Panc1 (cell line): ENCODE measurements at regions not wholly inside any gene's neighbourhood (a gene's known extent, or its start where the extent isn't known, plus 50 kb on each side); places are given as distances from the start of the nearest gene placed in this dataset.

Experiments used
- ATAC-seq: fragments of 200-7000 bp; cut with Tn5 transposase; 2 replicates; pipeline ENCODE4 v1.9.1; 2020; ENCODE audit warnings: mild to moderate bottlenecking, moderate library complexity
- BruUV-seq: library from RNA; stranded (reverse); fragments of 400-500 nt; replicated peaks from 2 replicates; lab custom pipeline; 2021; lab: Mats Ljungman, UMichigan
- CTCF ChIA-PET: fragments of 300-600 bp; sonication (Branson Sonifier 250); formaldehyde crosslinking; loops from one replicate; lab custom pipeline; 2022; ENCODE audit warnings: antibody characterized with exemption; lab: Charles Lee
- POLR2A ChIA-PET: fragments of 300-600 bp; sonication (Branson Sonifier 250); formaldehyde crosslinking; loops from one replicate; lab custom pipeline; 2022; ENCODE audit warnings: antibody characterized with exemption; lab: Charles Lee
- DNase-seq: peaks from one replicate; pipeline ENCODE4 v3.0.0-alpha.2; 2010; ENCODE audit warnings: low read depth, low spot score
- H3K27ac ChIP-seq: 2 replicates; pipeline ENCODE4 v1.5.1; 2011; ENCODE audit warnings: mild to moderate bottlenecking, low read length, inconsistent platforms
- H3K27me3 ChIP-seq: fragments of 200-500 bp; sonication (Bioruptor generic); 2 replicates; pipeline ENCODE4 v1.6.0; 2014; ENCODE audit warnings: low read length, inconsistent platforms; ENCODE audit not compliant: control insufficient read depth, insufficient read depth
- H3K36me3 ChIP-seq: fragments of 200-500 bp; sonication (Bioruptor generic); 2 replicates; pipeline ENCODE4 v1.5.1; 2014; ENCODE audit warnings: inconsistent platforms, mild to moderate bottlenecking, low read length, moderate library complexity; ENCODE audit not compliant: control insufficient read depth, insufficient read depth
- H3K4me1 ChIP-seq: 2 replicates; pipeline ENCODE4 v1.5.1; 2011; ENCODE audit warnings: inconsistent platforms, mild to moderate bottlenecking, low read length, moderate library complexity; ENCODE audit not compliant: control insufficient read depth, insufficient read depth
- H3K4me3 ChIP-seq, 2 experiments: 2 replicates each; pipeline ENCODE4 v1.5.1; 2011 to 2012; ENCODE audit warnings: low read depth in 2 of 2, low read length in 2 of 2, mild to moderate bottlenecking in 2 of 2, inconsistent platforms in 1 of 2, moderate library complexity in 1 of 2
- H3K9me3 ChIP-seq: fragments of 200-500 bp; sonication (Bioruptor generic); 2 replicates; pipeline ENCODE4 v1.5.1; 2014; ENCODE audit warnings: low read depth, mild to moderate bottlenecking, inconsistent platforms, low read length, moderate library complexity; ENCODE audit not compliant: control insufficient read depth, insufficient read depth
- POLR2AphosphoS5 ChIP-seq: IDR thresholded peaks from 2 replicates; pipeline ENCODE4 v1.6.1; 2012; ENCODE audit warnings: mild to moderate bottlenecking, low read depth, low read length, moderate library complexity
- SIN3A ChIP-seq: IDR thresholded peaks from 2 replicates; pipeline ENCODE4 v1.6.1; 2012; ENCODE audit warnings: low read depth, mild to moderate bottlenecking, low read length, moderate library complexity, borderline replicate concordance; ENCODE audit not compliant: insufficient read depth
- TCF7L2 ChIP-seq: IDR thresholded peaks from 2 replicates; pipeline ENCODE4 v1.6.1; 2011; ENCODE audit warnings: mild to moderate bottlenecking, low read depth, low read length, inconsistent platforms
- in situ Hi-C: cut with HindIII; loops from 2 replicates; pipeline ENCODE4 v1.10.0; 2016; ENCODE audit warnings: low sequenced_read_pairs, low pct_unique_long_range_greater_than_20kb
- intact Hi-C: fragments of 100-400 bp; cut with micrococcal nuclease; formaldehyde crosslinking; loops from one replicate; pipeline ENCODE4 v1.10.0; 2022; ENCODE audit not compliant: unreplicated experiment
- TF ChIP-seq, protein P1 (sequence below): fragments of 450-650 bp; IDR thresholded peaks from 2 replicates; pipeline ENCODE4 v1.5.1; 2017; ENCODE audit warnings: mild to moderate bottlenecking
- TF ChIP-seq, protein P2 (sequence below), 2 experiments: IDR thresholded peaks; 2 replicates each; pipeline ENCODE4 v1.6.1; 2011 to 2012; ENCODE audit warnings: low read depth in 2 of 2, control low read depth in 1 of 2, low read length in 1 of 2, mild to moderate bottlenecking in 1 of 2, moderate library complexity in 1 of 2; ENCODE audit not compliant: insufficient read depth in 1 of 2

DNA sequence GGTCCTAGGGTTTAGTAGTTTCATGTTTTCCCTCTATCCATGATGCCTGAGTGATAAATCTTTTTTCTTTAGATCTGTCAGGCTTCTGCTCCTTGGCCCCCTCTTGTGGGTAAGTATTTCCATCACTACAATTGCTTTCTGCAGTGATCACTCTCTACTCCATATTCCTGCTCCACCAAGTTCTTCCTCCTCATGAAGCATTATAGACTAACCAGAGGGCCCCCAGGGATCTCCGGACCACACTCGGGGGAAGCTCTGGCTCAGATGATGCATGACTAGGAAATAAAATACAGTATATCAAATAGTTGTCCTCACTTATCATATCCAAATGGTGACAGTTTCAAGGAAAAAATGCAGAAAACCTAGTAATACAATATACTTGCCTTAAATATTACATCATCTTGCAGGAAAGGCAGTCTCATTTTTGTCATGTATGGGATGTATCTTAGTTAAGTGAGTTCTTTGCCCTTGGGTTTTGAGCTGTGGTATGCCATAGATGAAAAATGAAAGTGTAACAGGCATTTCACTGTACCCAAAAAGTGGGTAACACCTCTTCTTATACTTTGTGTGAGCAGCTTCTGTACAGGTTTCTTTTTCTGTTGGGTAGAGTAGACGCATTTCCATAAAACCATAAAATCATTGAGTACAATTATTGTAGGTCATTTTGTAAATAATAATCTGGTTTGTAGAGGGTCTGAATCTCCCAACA lies 200.9 kb upstream of the EYA4 start:
- POLR2A ChIA-PET, result no interaction called here
- Histone ChIP-seq H3K36me3 (no peaks in the 10 kb centered on the region), H3K27me3 (no peaks in the 10 kb centered on the region), H3K4me1 (no peaks in the 10 kb centered on the region), H3K27ac (no peak overlapping the region), H3K4me3 (no peak overlapping the region), H3K9me3 (no peaks in the 10 kb centered on the region)
- BruUV-seq, result no TSS peak
- DNase-seq (no peak), ATAC-seq (no peak)
- TF ChIP-seq SIN3A, result no peak
- no peak for TF ChIP-seq POLR2AphosphoS5
- TF ChIP-seq, protein P1, sequence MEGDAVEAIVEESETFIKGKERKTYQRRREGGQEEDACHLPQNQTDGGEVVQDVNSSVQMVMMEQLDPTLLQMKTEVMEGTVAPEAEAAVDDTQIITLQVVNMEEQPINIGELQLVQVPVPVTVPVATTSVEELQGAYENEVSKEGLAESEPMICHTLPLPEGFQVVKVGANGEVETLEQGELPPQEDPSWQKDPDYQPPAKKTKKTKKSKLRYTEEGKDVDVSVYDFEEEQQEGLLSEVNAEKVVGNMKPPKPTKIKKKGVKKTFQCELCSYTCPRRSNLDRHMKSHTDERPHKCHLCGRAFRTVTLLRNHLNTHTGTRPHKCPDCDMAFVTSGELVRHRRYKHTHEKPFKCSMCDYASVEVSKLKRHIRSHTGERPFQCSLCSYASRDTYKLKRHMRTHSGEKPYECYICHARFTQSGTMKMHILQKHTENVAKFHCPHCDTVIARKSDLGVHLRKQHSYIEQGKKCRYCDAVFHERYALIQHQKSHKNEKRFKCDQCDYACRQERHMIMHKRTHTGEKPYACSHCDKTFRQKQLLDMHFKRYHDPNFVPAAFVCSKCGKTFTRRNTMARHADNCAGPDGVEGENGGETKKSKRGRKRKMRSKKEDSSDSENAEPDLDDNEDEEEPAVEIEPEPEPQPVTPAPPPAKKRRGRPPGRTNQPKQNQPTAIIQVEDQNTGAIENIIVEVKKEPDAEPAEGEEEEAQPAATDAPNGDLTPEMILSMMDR, result peak; percentile 54
- in situ Hi-C loops, result no loop called here
- intact Hi-C loops, result no loop called here
- CTCF ChIA-PET, result no interaction called here

DNA sequence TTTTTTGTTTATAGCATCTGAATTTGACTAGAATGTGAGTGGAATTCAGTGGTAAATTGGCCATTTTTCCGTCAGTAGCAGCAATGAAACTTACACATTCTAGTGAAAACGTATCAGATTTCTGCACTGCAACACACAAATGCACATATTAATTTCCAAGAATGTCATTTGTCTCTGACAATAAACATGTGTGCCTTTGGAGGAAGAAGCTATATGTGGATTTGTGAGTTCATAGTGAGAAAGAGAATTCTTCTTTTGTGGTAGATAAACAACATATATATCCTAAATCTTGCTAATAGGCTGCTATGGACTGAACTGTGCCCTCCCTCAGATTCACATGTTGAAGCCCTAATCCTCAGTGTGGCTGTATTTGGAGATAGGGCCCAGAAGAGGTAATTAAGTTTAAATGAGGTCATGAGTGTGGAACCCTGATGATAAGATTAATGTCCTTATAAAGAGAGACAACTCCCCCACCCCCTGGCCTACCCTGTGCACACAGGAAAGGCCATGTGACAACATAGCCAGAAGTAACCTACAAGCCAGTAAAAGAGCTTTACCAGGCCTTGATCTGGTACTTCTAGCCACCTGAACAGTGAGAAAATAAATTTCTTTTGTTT lies 200.2 kb upstream of the EYA4 start:
- POLR2A ChIA-PET, result no interaction called here
- Histone ChIP-seq H3K9me3 (no peaks in the 10 kb centered on the region), H3K36me3 (no peaks in the 10 kb centered on the region), H3K4me1 (no peaks in the 10 kb centered on the region), H3K27ac (no peak overlapping the region), H3K4me3 (no peak overlapping the region), H3K27me3 (no peaks in the 10 kb centered on the region)
- intact Hi-C loops, result no loop called here
- in situ Hi-C loops, result no loop called here
- TF ChIP-seq TCF7L2 (no peak), SIN3A (no peak), POLR2AphosphoS5 (no peak)
- TF ChIP-seq, protein P2, sequence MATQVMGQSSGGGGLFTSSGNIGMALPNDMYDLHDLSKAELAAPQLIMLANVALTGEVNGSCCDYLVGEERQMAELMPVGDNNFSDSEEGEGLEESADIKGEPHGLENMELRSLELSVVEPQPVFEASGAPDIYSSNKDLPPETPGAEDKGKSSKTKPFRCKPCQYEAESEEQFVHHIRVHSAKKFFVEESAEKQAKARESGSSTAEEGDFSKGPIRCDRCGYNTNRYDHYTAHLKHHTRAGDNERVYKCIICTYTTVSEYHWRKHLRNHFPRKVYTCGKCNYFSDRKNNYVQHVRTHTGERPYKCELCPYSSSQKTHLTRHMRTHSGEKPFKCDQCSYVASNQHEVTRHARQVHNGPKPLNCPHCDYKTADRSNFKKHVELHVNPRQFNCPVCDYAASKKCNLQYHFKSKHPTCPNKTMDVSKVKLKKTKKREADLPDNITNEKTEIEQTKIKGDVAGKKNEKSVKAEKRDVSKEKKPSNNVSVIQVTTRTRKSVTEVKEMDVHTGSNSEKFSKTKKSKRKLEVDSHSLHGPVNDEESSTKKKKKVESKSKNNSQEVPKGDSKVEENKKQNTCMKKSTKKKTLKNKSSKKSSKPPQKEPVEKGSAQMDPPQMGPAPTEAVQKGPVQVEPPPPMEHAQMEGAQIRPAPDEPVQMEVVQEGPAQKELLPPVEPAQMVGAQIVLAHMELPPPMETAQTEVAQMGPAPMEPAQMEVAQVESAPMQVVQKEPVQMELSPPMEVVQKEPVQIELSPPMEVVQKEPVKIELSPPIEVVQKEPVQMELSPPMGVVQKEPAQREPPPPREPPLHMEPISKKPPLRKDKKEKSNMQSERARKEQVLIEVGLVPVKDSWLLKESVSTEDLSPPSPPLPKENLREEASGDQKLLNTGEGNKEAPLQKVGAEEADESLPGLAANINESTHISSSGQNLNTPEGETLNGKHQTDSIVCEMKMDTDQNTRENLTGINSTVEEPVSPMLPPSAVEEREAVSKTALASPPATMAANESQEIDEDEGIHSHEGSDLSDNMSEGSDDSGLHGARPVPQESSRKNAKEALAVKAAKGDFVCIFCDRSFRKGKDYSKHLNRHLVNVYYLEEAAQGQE (IDR thresholded peaks at IDR 0.05; ENCODE audit: insufficient read depth in 1 of 2, low read depth in 2 of 2, low read length in 1 of 2), result no peak
- TF ChIP-seq, protein P1, result no peak
- DNase-seq (no peak), ATAC-seq (no peak)
- BruUV-seq, result no TSS peak
- CTCF ChIA-PET, result no interaction called here
